Transverse colon (tissue), 4 donors: ENCODE measurements at regions not wholly inside any gene's neighbourhood (a gene's known extent, or its start where the extent isn't known, plus 50 kb on each side); places are given as distances from the start of the nearest gene placed in this dataset.

Experiments
- DNase-seq: peaks from one replicate; pipeline ENCODE4 v3.0.0-alpha.2; 2019
- H3K27ac ChIP-seq, 4 donors: fragments of 200-600 bp; sonication (generic); 2 replicates each; pipeline ENCODE4 v1.5.1; 2016 to 2018; ENCODE audit warnings: inconsistent platforms in 4 of 4
- H3K27me3 ChIP-seq: fragments of 200-600 bp; sonication (generic); 2 replicates; pipeline ENCODE4 v1.5.1; 2017; ENCODE audit warnings: inconsistent platforms
- H3K36me3 ChIP-seq, 4 donors: fragments of 200-600 bp; sonication (generic); 2 replicates each; pipeline ENCODE4 v1.5.1; 2017 to 2019; ENCODE audit warnings: inconsistent platforms in 4 of 4
- H3K4me1 ChIP-seq, 4 donors: fragments of 200-600 bp; sonication (generic); 2 replicates each; pipeline ENCODE4 v1.5.1; 2017 to 2020; ENCODE audit warnings: inconsistent platforms in 4 of 4
- H3K4me3 ChIP-seq, 4 donors: fragments of 200-600 bp; sonication (generic); 1 replicate in 1 of 4; 2 replicates in 3 of 4; pipeline versions ENCODE4 v1.5.1 to v1.6.1; 2017 to 2019; ENCODE audit warnings: inconsistent platforms in 4 of 4
- H3K9me3 ChIP-seq, 2 donors: fragments of 200-600 bp; sonication (generic); 2 replicates each; pipeline ENCODE4 v1.5.1; 2017 to 2019; ENCODE audit warnings: inconsistent platforms in 2 of 2
- EP300 ChIP-seq: sonication (generic); formaldehyde crosslinking; IDR thresholded peaks from one replicate; pipeline ENCODE4 v1.6.1; 2017; ENCODE audit warnings: antibody characterized with exemption, low read depth
- POLR2A ChIP-seq: fragments of 450-650 bp; IDR thresholded peaks from one replicate; pipeline ENCODE4 v1.6.1; 2016; ENCODE audit warnings: antibody characterized with exemption, mild to moderate bottlenecking, moderate library complexity
- POLR2AphosphoS5 ChIP-seq, 3 donors: sonication (generic); formaldehyde crosslinking; IDR thresholded peaks; one replicate each; pipeline ENCODE4 v1.6.1; 2016; ENCODE audit warnings: antibody characterized with exemption in 3 of 3
- WGBS, 2 donors: methylation state at CpG; one replicate each; pipeline ENCODE4 v1.1.5; 2018; ENCODE audit warnings: low coverage in 1 of 2; 5-methylcytosine and 5-hydroxymethylcytosine counted together
- in situ Hi-C, 4 donors: fragments of 200-750 bp; cut with MboI; loops; one replicate each; pipeline versions ENCODE4 v1.15.0 to v1.15.1; 2017; ENCODE audit warnings: low sequenced_read_pairs in 3 of 4, low pct_ligation_motif_present in 1 of 4, low pct_unique_long_range_greater_than_20kb in 1 of 4
- intact Hi-C: fragments of 100-400 bp; cut with DNase I; formaldehyde crosslinking; loops from one replicate; pipeline ENCODE4 v1.15.1; 2023; ENCODE audit warnings: low total_unique reads
- TF ChIP-seq, protein P1 (sequence below), 5 experiments: fragments of 200-600 bp in 3 of 5; fragments of 450-650 bp in 2 of 5; sonication (generic) in 3 of 5; IDR thresholded peaks; 1 replicate in 2 of 5; 2 replicates in 3 of 5; pipeline ENCODE4 v1.5.1; 2016 to 2017; ENCODE audit warnings: antibody characterized with exemption in 5 of 5, inconsistent platforms in 3 of 5, mild to moderate bottlenecking in 2 of 5, moderate library complexity in 1 of 5

DNA sequence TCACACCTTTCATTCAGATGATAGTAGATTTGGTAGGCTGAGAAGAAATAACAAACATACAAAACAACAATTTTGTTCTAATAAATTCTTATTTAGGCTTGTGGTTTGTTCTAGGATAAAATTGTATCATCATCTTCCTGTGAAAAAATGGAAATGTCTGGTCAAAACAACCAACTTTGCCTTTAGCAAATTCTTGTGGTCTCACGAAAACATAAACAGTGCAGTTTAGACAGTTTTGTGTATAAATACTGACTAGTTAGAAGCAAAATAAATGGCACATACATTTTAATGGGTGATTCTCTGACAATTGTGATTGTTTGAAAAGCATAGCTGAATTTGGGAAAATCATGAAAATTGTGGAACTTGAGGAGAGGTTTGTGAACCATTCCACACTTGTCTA lies 180.1 kb downstream of the TDRD15 start:
- Histone ChIP-seq H3K27me3 (no peaks in the 10 kb centered on the region), H3K9me3 (no peaks in the 10 kb centered on the region), H3K4me1 (no peaks in the 10 kb centered on the region), H3K36me3 (no peaks in the 10 kb centered on the region), H3K27ac (no peak overlapping the region), H3K4me3 (no peak overlapping the region)
- 67 to 82% methylated on average over 1 of the region's 1 CpG for WGBS, 2 donors
- TF ChIP-seq, protein P1, sequence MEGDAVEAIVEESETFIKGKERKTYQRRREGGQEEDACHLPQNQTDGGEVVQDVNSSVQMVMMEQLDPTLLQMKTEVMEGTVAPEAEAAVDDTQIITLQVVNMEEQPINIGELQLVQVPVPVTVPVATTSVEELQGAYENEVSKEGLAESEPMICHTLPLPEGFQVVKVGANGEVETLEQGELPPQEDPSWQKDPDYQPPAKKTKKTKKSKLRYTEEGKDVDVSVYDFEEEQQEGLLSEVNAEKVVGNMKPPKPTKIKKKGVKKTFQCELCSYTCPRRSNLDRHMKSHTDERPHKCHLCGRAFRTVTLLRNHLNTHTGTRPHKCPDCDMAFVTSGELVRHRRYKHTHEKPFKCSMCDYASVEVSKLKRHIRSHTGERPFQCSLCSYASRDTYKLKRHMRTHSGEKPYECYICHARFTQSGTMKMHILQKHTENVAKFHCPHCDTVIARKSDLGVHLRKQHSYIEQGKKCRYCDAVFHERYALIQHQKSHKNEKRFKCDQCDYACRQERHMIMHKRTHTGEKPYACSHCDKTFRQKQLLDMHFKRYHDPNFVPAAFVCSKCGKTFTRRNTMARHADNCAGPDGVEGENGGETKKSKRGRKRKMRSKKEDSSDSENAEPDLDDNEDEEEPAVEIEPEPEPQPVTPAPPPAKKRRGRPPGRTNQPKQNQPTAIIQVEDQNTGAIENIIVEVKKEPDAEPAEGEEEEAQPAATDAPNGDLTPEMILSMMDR (IDR thresholded peaks at IDR 0.05), result no peak
- TF ChIP-seq EP300 (no peak), POLR2AphosphoS5 (IDR thresholded peaks at IDR 0.05) (no peak)
- in situ Hi-C loops, result loop anchor here in 2 of 4 donors (25.0 kb wide), 1 partner anchor 267 kb away; the partner anchor contains the start of gene APOB (in 2 of the 2)
- no peak for DNase-seq
- intact Hi-C loops, result no loop called here

DNA sequence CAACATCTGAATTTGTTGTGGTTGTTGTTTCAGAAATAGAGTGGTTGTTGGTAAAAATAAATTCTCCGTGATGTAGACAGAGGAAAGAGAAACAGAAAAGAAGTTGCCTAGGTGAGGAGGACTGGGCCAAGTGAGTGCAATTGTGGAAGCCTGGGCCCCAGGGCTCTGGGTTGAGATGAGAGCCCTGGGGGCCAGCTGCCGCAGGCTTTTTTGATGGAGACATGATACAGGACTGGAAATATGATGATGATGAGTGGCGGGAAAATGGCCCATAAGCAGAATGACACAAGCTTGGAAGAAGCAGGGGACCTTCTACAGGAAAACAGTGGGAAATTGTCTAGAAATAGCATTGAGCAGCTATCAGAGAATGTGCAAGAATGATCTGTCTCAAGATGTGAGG lies 181.8 kb downstream of the TDRD15 start:
- intact Hi-C loops (no loop called here), in situ Hi-C loops (loop anchor here in 2 of 4 donors (25.0 kb wide), 1 partner anchor 268 kb away; the partner anchor contains the start of gene APOB (in 2 of the 2))
- Histone ChIP-seq H3K4me3 (no peak overlapping the region), H3K36me3 (no peaks in the 10 kb centered on the region), H3K9me3 (no peaks in the 10 kb centered on the region), H3K27me3 (no peaks in the 10 kb centered on the region), H3K27ac (no peak overlapping the region), H3K4me1 (no peaks in the 10 kb centered on the region)
- WGBS, 2 donors, result 92 to 97% methylated on average over 3 of the region's 3 CpGs
- no peak for DNase-seq
- no peak for TF ChIP-seq POLR2AphosphoS5 (IDR thresholded peaks at IDR 0.05)
- TF ChIP-seq, protein P1 (IDR thresholded peaks at IDR 0.05), result no peak
- TF ChIP-seq EP300, result no peak
- no peak for TF ChIP-seq POLR2A

DNA sequence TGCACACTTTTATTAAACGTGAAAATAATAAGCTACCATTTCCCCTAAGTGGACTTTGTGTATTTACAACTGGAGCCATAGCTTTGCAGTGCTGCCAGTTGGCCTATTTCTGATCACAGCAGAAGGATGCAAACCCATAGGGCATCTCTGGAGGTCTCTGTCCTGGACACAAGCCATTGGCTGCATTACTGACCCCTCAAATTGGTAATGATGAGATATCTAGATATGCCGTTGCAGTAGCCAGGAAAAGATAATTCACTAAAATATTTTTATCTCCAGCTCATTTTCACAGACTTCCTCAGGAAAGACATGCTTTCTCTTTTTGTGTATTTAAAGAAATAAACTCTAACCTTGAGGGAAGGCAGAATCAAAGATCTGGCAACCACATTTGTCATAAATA lies 182.5 kb downstream of the TDRD15 start:
- 49 to 65% methylated on average over 2 of the region's 2 CpGs for WGBS, 2 donors
- no peak for DNase-seq
- in situ Hi-C loops, result loop anchor here in 2 of 4 donors (25.0 kb wide), 1 partner anchor 269 kb away; the partner anchor contains the start of gene APOB (in 2 of the 2)
- H3K4me3 ChIP-seq, result no peak overlapping the region
- H3K4me1 ChIP-seq, result no peaks in the 10 kb centered on the region
- H3K9me3 ChIP-seq, result no peaks in the 10 kb centered on the region
- no peak overlapping the region for H3K27ac ChIP-seq
- intact Hi-C loops, result no loop called here
- H3K36me3 ChIP-seq, result no peaks in the 10 kb centered on the region
- no peaks in the 10 kb centered on the region for H3K27me3 ChIP-seq
- TF ChIP-seq, protein P1 (IDR thresholded peaks at IDR 0.05), result no peak
- TF ChIP-seq POLR2A (no peak), POLR2AphosphoS5 (IDR thresholded peaks at IDR 0.05) (no peak), EP300 (no peak)

DNA sequence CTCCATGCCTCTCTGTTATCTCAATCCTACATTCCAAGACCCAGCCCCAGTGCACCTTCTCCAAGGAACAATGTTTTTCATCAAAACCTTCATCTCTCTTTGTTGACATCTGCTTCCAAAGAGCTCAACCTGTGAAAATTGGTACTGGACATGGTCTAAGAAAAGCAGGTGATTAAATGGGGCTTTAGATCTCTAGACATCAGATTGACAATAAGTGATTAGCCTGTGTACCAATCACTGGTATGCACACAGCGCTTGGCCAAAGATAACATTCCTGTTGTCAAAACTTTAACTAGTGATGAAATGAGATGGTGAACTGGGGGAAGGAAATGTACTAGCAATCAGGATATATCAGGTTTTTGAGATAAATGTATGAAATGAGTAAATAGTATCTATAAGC lies 183.3 kb downstream of the TDRD15 start:
- intact Hi-C loops (no loop called here), in situ Hi-C loops (loop anchor here in 2 of 4 donors (25.0 kb wide), 1 partner anchor 270 kb away; the partner anchor contains the start of gene APOB (in 2 of the 2))
- WGBS, 2 donors, result 98 to 100% methylated on average over 1 of the region's 1 CpG
- DNase-seq, result no peak
- H3K9me3 ChIP-seq, result no peaks in the 10 kb centered on the region
- H3K4me3 ChIP-seq, result no peak overlapping the region
- no peaks in the 10 kb centered on the region for H3K27me3 ChIP-seq
- no peaks in the 10 kb centered on the region for H3K4me1 ChIP-seq
- TF ChIP-seq, protein P1 (IDR thresholded peaks at IDR 0.05), result no peak
- no peak for TF ChIP-seq POLR2AphosphoS5 (IDR thresholded peaks at IDR 0.05)
- TF ChIP-seq POLR2A, result no peak
- no peak for TF ChIP-seq EP300
- H3K27ac ChIP-seq, result no peak overlapping the region
- no peaks in the 10 kb centered on the region for H3K36me3 ChIP-seq
